Activated CD4-positive, alpha-beta T cell treated with anti-CD3 and anti-CD28 coated beads, Interleukin-2, amount 10 ng/mL, durations not matched to agents 24 days and 14 days (primary cell): ENCODE measurements at regions not wholly inside any gene's neighbourhood (a gene's known extent, or its start where the extent isn't known, plus 50 kb on each side); places are given as distances from the start of the nearest gene placed in this dataset.

Source experiments
- DNase-seq: peaks from one replicate; pipeline ENCODE4 v3.0.0; 2022
- H3K27ac Mint-ChIP-seq: one replicate; pipeline ENCODE4 v1.8.0; 2022; ENCODE audit warnings: mild to moderate bottlenecking, mixed read lengths
- H3K27me3 Mint-ChIP-seq: one replicate; pipeline ENCODE4 v1.8.0; 2022; ENCODE audit warnings: mixed read lengths
- H3K36me3 Mint-ChIP-seq: one replicate; pipeline ENCODE4 v1.8.0; 2022; ENCODE audit warnings: low read depth, mild to moderate bottlenecking, mixed read lengths
- H3K4me1 Mint-ChIP-seq: one replicate; pipeline ENCODE4 v1.8.0; 2021; ENCODE audit warnings: mixed read lengths
- H3K4me3 Mint-ChIP-seq: one replicate; pipeline ENCODE4 v1.8.0; 2022; ENCODE audit warnings: mild to moderate bottlenecking, moderate library complexity, mixed read lengths
- H3K9me3 Mint-ChIP-seq: one replicate; pipeline ENCODE4 v1.8.0; 2021; ENCODE audit warnings: mixed read lengths
- intact Hi-C: fragments of 100-400 bp; cut with micrococcal nuclease; formaldehyde crosslinking; loops from one replicate; pipeline ENCODE4 v1.15.1; 2023

DNA sequence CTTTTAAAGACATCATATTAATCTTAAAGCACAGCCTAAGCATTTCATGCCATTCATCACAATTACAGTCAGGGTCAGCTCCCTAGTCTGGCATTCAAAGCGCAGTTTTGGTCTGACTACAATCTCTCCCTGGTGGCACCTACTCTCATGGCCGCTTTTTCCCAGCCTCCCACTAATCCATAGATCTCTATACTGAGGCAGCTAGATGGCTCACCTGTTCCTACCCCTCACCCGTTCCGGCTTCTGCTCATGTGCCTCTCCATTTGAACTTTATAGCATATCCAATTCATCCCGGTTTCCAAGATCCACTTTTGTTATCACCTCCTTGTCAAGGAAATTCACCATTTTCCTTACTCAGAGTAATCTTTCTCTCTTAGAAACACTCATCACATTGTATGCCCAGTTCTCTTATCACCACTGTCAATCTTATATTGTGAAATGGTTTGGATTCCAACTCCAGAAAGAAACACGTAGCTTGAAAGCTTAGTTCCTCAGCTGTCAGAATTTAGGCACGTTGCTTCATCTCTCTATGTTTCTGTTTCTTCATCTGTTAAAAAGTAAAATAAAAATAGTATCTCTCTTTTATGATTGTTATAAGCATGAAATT, 220.0 kb upstream of the UBE2E2 start:
- DNase-seq = no peak
- Mint-ChIP-seq H3K36me3 (no peaks in the 10 kb centered on the region), H3K27me3 (no peaks in the 10 kb centered on the region), H3K27ac (no peak overlapping the region), H3K4me3 (no peak overlapping the region), H3K4me1 (no peaks in the 10 kb centered on the region), H3K9me3 (no peaks in the 10 kb centered on the region)
- intact Hi-C loops = no loop called here

DNA sequence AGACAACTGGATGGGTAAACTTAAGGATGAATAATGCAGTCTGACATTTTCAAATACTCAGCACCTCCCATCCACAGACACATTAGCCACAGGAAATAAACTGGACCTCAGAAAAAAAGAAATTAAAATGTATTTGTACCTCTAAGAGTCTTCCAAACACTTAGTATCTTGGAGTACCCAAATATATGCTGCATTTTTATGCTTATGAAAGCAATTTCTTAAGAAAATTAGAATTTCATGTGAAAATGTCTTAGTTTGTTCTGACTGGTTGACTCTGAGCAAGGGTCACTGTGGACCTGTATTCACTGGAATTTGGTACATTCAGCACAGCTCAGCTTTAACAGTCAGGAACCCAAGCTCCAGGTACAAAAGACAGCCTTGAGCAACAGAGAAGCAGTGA, 216.2 kb upstream of the UBE2E2 start:
- DNase-seq = no peak
- intact Hi-C loops = no loop called here
- H3K27ac Mint-ChIP-seq = no peak overlapping the region
- no peak overlapping the region for H3K4me3 Mint-ChIP-seq
- no peaks in the 10 kb centered on the region for H3K4me1 Mint-ChIP-seq
- H3K9me3 Mint-ChIP-seq = no peaks in the 10 kb centered on the region
- H3K27me3 Mint-ChIP-seq = no peaks in the 10 kb centered on the region
- H3K36me3 Mint-ChIP-seq = no peaks in the 10 kb centered on the region

DNA sequence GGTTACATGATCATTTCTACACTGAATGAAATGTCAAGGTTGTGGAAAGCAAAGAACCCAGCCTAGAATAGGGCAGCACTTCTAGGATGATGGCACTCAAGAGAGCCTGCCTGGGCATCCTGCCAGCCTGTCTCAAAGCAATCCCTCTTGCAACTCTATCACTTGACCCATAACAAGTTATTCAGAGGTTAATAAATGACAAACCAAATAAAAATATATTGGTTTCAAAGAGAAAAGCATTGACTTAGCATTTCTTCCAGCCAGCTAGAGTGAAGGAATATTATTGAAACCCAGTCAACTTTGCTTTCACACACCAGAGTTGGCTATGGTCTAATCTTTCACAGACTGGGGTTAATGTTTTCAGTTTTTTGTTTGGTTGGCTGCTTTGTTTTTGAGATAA, 214.6 kb upstream of the UBE2E2 start:
- no peaks in the 10 kb centered on the region for H3K9me3 Mint-ChIP-seq
- no peak overlapping the region for H3K4me3 Mint-ChIP-seq
- no peaks in the 10 kb centered on the region for H3K27me3 Mint-ChIP-seq
- no peaks in the 10 kb centered on the region for H3K36me3 Mint-ChIP-seq
- H3K4me1 Mint-ChIP-seq = no peaks in the 10 kb centered on the region
- H3K27ac Mint-ChIP-seq = no peak overlapping the region
- no peak for DNase-seq
- intact Hi-C loops = no loop called here

DNA sequence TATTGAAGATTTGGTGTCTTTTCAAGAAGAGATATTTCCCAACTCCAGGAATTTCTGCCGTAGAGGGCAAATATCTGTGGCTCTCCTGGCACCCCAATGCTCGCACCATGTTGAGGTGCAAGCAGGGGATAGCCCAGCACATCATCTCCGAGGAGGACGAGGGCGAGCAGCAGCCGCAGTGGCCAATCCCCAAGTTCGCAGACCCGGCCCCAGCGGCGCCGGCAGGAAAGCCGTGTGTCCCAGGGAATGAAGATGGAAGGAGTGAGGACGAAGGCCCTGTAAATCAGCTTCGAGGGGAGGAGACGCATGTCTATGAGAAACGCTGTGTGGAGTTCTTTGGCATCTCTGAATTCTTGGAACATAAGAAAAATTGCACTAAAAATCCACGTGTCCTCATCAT, 213.4 kb upstream of the UBE2E2 start:
- DNase-seq = no peak
- H3K36me3 Mint-ChIP-seq = no peaks in the 10 kb centered on the region
- intact Hi-C loops = no loop called here
- H3K4me3 Mint-ChIP-seq = no peak overlapping the region
- H3K9me3 Mint-ChIP-seq = no peaks in the 10 kb centered on the region
- H3K4me1 Mint-ChIP-seq = no peaks in the 10 kb centered on the region
- no peaks in the 10 kb centered on the region for H3K27me3 Mint-ChIP-seq
- no peak overlapping the region for H3K27ac Mint-ChIP-seq

DNA sequence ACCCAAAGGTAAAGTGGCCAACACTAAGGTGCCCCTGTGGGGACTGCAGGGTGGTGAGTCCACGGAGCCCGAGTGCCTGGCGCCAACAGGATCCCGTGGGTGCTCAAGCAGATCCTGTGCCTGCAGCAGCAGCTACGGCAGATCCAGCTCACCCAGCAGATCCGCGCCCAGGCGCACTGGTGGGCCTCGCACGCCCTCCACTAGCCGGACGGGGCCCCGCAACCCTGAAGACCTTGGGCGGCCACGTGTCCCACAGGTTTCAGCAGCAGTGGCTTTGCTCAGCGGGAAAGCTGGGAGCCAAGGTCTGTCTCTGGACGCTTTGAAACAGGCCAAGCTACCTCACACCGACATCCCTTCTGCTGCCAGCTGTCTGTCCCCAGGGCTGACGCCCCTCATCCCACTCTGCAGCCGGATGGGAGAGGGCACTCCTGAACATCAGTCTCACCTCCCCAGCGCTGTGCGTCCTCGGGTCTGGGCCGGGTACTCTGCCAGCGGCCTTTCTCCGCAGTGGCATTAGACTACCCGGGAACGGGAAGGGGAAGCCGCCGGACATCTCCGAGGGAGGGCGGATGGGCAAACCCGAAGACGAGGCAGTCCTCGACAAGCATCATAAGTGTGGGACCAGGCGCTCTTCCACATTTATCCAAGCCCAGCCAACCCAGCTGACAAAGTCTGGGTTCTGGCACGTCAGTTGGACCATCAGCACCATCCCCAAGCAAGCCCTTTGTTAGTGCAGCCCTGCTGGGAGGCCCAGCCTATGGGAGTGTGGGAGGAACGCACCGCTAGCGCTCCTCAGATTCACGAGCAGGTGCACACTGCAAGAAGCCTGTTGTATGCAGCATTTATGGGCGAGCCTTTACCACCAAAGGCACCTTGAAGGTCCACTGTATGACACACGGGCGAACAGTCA, 212.6 kb upstream of the UBE2E2 start:
- no peak for DNase-seq
- no peaks in the 10 kb centered on the region for H3K9me3 Mint-ChIP-seq
- H3K27me3 Mint-ChIP-seq = no peaks in the 10 kb centered on the region
- H3K27ac Mint-ChIP-seq = no peak overlapping the region
- no peak overlapping the region for H3K4me3 Mint-ChIP-seq
- H3K4me1 Mint-ChIP-seq = no peaks in the 10 kb centered on the region
- no peaks in the 10 kb centered on the region for H3K36me3 Mint-ChIP-seq
- intact Hi-C loops = no loop called here

- intact Hi-C loops = no loop called here
- no peaks in the 10 kb centered on the region for H3K4me1 Mint-ChIP-seq
- no peaks in the 10 kb centered on the region for H3K9me3 Mint-ChIP-seq
- H3K4me3 Mint-ChIP-seq = no peak overlapping the region
- no peaks in the 10 kb centered on the region for H3K36me3 Mint-ChIP-seq
- no peak for DNase-seq
- no peaks in the 10 kb centered on the region for H3K27me3 Mint-ChIP-seq
- H3K27ac Mint-ChIP-seq = no peak overlapping the region
These were observed 208.3 kb upstream of the UBE2E2 start for GRCh38 chr3:22994781-22995180.

DNA sequence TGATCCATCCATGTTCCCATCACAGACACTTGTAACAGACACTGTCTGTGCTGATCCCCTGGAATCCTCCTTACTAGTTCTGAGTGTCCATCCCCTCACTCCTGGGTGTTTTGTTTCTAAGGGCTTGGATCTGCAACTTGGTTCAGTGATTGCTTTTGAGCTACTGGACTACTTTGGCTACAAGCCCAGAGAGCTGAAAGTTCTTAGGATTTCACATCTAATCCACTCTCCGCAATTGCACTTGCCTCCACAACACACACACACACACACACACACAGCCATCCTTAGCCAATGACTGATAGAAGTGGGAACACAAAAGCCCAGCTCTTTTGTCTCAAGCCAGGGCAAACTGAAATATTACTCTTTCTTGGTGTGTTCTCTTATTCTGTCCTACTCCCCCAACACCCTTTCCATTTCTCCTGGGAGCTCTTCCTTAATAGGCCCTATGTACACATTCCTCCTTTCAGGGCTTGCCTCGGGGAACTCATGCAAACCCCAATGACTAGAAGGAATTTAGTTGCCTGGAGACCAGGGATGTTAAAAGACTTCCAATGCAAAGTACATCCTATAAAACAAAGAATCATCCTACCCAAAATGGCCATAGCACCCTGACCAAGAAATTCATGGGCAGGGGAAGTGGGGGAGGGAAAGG, 206.1 kb upstream of the UBE2E2 start:
- H3K27ac Mint-ChIP-seq = no peak overlapping the region
- no peak for DNase-seq

GRCh38 chr3:23000371-23000770, 202.8 kb upstream of the UBE2E2 start:
- no peak for DNase-seq
- Mint-ChIP-seq H3K27ac (no peak overlapping the region), H3K36me3 (no peaks in the 10 kb centered on the region), H3K4me1 (no peaks in the 10 kb centered on the region), H3K9me3 (no peaks in the 10 kb centered on the region), H3K27me3 (no peaks in the 10 kb centered on the region), H3K4me3 (no peak overlapping the region)
- intact Hi-C loops = no loop called here

More for the DNA sequence above, 206.1 kb upstream of the UBE2E2 start:
- H3K36me3 Mint-ChIP-seq = no peaks in the 10 kb centered on the region
- no peaks in the 10 kb centered on the region for H3K4me1 Mint-ChIP-seq
- no peaks in the 10 kb centered on the region for H3K27me3 Mint-ChIP-seq
- intact Hi-C loops = no loop called here
- no peak overlapping the region for H3K4me3 Mint-ChIP-seq
- no peaks in the 10 kb centered on the region for H3K9me3 Mint-ChIP-seq

- intact Hi-C loops = no loop called here
These were observed 201.0 kb upstream of the UBE2E2 start for GRCh38 chr3:23002151-23002550.

GRCh38 chr3:23002836-23003732, 200.0 kb upstream of the UBE2E2 start:
- H3K4me3 Mint-ChIP-seq = no peak overlapping the region
- no peak overlapping the region for H3K27ac Mint-ChIP-seq
- DNase-seq = no peak
- H3K9me3 Mint-ChIP-seq = no peaks in the 10 kb centered on the region
- H3K36me3 Mint-ChIP-seq = no peaks in the 10 kb centered on the region
- intact Hi-C loops = no loop called here
- H3K27me3 Mint-ChIP-seq = no peaks in the 10 kb centered on the region
- H3K4me1 Mint-ChIP-seq = no peaks in the 10 kb centered on the region

More at GRCh38 chr3:23002151-23002550, 201.0 kb upstream of the UBE2E2 start:
- Mint-ChIP-seq H3K4me1 (no peaks in the 10 kb centered on the region), H3K27ac (no peak overlapping the region), H3K36me3 (no peaks in the 10 kb centered on the region), H3K27me3 (no peaks in the 10 kb centered on the region), H3K4me3 (no peak overlapping the region), H3K9me3 (no peaks in the 10 kb centered on the region)
- no peak for DNase-seq

DNA sequence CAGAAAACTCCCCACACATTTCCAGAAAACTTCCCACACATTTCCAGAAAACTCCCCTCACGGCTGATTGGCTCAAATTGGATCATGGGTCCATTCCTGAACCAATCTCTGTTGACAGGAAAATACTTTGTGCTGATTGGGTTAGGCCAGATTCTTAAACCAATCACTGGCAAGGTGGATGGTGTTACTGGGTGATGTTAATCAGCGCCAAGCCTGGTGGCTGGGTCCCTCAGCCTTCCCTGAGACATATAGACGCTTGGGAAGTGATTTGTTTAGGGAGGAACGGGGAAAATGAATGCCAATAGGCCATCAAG, 199.4 kb upstream of the UBE2E2 start:
- intact Hi-C loops = no loop called here
- H3K36me3 Mint-ChIP-seq = no peaks in the 10 kb centered on the region
- no peak for DNase-seq
- H3K4me3 Mint-ChIP-seq = no peak overlapping the region
- no peaks in the 10 kb centered on the region for H3K9me3 Mint-ChIP-seq
- H3K4me1 Mint-ChIP-seq = no peaks in the 10 kb centered on the region
- no peaks in the 10 kb centered on the region for H3K27me3 Mint-ChIP-seq
- no peak overlapping the region for H3K27ac Mint-ChIP-seq

DNA sequence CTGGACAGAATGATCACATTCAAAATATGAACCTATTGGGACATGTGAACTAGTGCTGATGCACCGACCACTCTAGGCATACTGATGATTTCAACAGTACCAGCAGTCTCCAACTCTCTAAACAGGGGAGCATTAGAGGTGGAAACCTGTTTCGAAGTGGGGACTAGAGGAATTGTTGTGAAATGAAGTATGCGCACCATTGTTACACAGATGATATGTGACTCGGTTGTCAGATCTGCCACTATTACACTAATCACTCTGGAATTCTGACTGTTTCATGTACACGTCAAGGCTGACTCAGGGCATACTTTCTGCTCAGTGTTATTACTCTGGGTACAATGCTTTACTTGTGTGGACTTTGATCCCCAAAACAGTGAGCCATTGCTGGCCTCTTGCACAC, 198.2 kb upstream of the UBE2E2 start:
- intact Hi-C loops = no loop called here
- H3K27me3 Mint-ChIP-seq = no peaks in the 10 kb centered on the region
- no peaks in the 10 kb centered on the region for H3K9me3 Mint-ChIP-seq
- no peak overlapping the region for H3K27ac Mint-ChIP-seq
- H3K4me1 Mint-ChIP-seq = no peaks in the 10 kb centered on the region
- H3K4me3 Mint-ChIP-seq = no peak overlapping the region
- H3K36me3 Mint-ChIP-seq = no peaks in the 10 kb centered on the region
- no peak for DNase-seq

DNA sequence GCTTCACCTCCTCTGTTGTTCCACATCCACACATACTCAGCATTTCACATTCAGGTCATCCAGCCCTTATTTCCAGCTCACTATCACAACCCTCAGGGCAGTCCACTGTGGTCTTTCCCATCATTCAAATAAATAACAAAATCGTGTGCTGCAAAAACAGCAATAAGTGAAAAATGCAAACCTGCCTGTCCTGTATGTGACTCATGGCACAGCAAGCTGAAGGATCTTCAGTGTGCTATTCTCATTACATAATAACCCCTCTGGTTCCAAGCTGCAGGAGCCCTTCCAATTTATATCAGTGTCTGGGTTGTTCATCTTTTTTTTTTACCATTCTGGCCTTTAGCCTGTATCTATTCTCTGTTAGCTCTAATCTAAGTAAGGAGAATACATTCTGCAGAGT, 185.3 kb upstream of the UBE2E2 start:
- no peaks in the 10 kb centered on the region for H3K4me1 Mint-ChIP-seq
- intact Hi-C loops = no loop called here
- H3K27me3 Mint-ChIP-seq = no peaks in the 10 kb centered on the region
- DNase-seq = no peak
- no peak overlapping the region for H3K27ac Mint-ChIP-seq
- H3K9me3 Mint-ChIP-seq = no peaks in the 10 kb centered on the region
- H3K4me3 Mint-ChIP-seq = no peak overlapping the region
- H3K36me3 Mint-ChIP-seq = no peaks in the 10 kb centered on the region
